PC-3 (cell line): ENCODE measurements at regions not wholly inside any gene's neighbourhood (a gene's known extent, or its start where the extent isn't known, plus 50 kb on each side); places are given as distances from the start of the nearest gene placed in this dataset.

ENCODE experiments used
- ATAC-seq: fragments of 200-7000 bp; cut with Tn5 transposase; 2 replicates; pipeline ENCODE4 v1.9.1; 2020; ENCODE audit warnings: mild to moderate bottlenecking, moderate library complexity
- BruUV-seq: library from RNA; stranded (reverse); fragments of 400-500 nt; replicated peaks from 2 replicates; lab custom pipeline; 2021; lab: Mats Ljungman, UMichigan
- CTCF ChIA-PET: fragments of 300-600 bp; sonication (Branson Sonifier 250); formaldehyde crosslinking; loops from one replicate; lab custom pipeline; 2022; ENCODE audit warnings: antibody characterized with exemption; lab: Charles Lee
- POLR2A ChIA-PET: fragments of 300-600 bp; sonication (Branson Sonifier 250); formaldehyde crosslinking; loops from one replicate; lab custom pipeline; 2022; ENCODE audit warnings: antibody characterized with exemption; ENCODE audit not compliant: unreplicated experiment; lab: Charles Lee
- DNase-seq: peaks from one replicate; pipeline ENCODE4 v3.0.0-alpha.2; 2015
- H2AFZ ChIP-seq: fragments of 300-600 bp; sonication (generic); 2 replicates; pipeline ENCODE4 v1.6.0; 2016; ENCODE audit warnings: antibody characterized with exemption, low read length
- H3F3A ChIP-seq: fragments of 300-600 bp; sonication (generic); one replicate; pipeline ENCODE4 v1.6.0; 2017; ENCODE audit warnings: antibody characterized with exemption, low read length, control low read depth, mild to moderate bottlenecking; ENCODE audit not compliant: unreplicated experiment
- H3K27ac ChIP-seq: fragments of 300-600 bp; sonication (generic); 2 replicates; pipeline ENCODE4 v1.5.1; 2016; ENCODE audit warnings: mild to moderate bottlenecking, low read length
- H3K27me3 ChIP-seq: fragments of 300-600 bp; sonication (generic); 2 replicates; pipeline ENCODE4 v1.6.1; 2016; ENCODE audit warnings: low read length, mixed read lengths
- H3K36me3 ChIP-seq: fragments of 300-600 bp; sonication (generic); 2 replicates; pipeline ENCODE4 v1.6.1; 2016; ENCODE audit warnings: low read depth, mixed run types, low read length, mixed read lengths
- H3K4me1 ChIP-seq: fragments of 300-600 bp; sonication (generic); 2 replicates; pipeline ENCODE4 v1.5.1; 2016; ENCODE audit warnings: low read length; ENCODE audit not compliant: insufficient read depth
- H3K4me2 ChIP-seq: fragments of 300-600 bp; sonication (generic); 2 replicates; pipeline ENCODE4 v1.6.0; 2016; ENCODE audit warnings: low read length
- H3K4me3 ChIP-seq: fragments of 300-600 bp; sonication (generic); 2 replicates; pipeline ENCODE4 v1.5.1; 2016; ENCODE audit warnings: mild to moderate bottlenecking, low read length, mixed read lengths
- H3K79me2 ChIP-seq: fragments of 300-600 bp; sonication (generic); 2 replicates; pipeline ENCODE4 v1.6.1; 2017; ENCODE audit warnings: low read length, mixed read lengths
- H3K9ac ChIP-seq: fragments of 300-600 bp; sonication (generic); 2 replicates; pipeline ENCODE4 v1.6.0; 2016; ENCODE audit warnings: mild to moderate bottlenecking, low read length
- H3K9me2 ChIP-seq: fragments of 300-600 bp; sonication (generic); replicated peaks from 2 replicates; pipeline ENCODE4 v1.6.1; 2016; ENCODE audit warnings: mixed run types, low read length, mixed read lengths
- H3K9me3 ChIP-seq: fragments of 300-600 bp; sonication (generic); 2 replicates; pipeline ENCODE4 v1.6.1; 2016; ENCODE audit warnings: low read length, mixed read lengths
- H4K20me1 ChIP-seq: fragments of 300-600 bp; sonication (generic); 2 replicates; pipeline ENCODE4 v1.6.1; 2016; ENCODE audit warnings: low read length, mixed read lengths
- CTCF ChIP-seq: fragments of 300-600 bp; sonication (generic); conservative IDR thresholded peaks from 2 replicates; pipeline ENCODE4 v1.5.1; 2017; ENCODE audit warnings: antibody characterized with exemption, low read depth, mild to moderate bottlenecking, low read length
- EZH2 ChIP-seq: fragments of 300-600 bp; sonication (generic); IDR thresholded peaks from one replicate; pipeline ENCODE4 v1.6.1; 2017; ENCODE audit warnings: antibody characterized with exemption, mild to moderate bottlenecking, low read length; ENCODE audit not compliant: unreplicated experiment
- EZH2phosphoT487 ChIP-seq: fragments of 300-600 bp; sonication (generic); IDR thresholded peaks from 2 replicates; pipeline ENCODE4 v1.6.1; 2018; ENCODE audit warnings: mild to moderate bottlenecking, antibody characterized with exemption, low read length, borderline replicate concordance
- intact Hi-C: fragments of 100-400 bp; cut with micrococcal nuclease; formaldehyde crosslinking; loops from 2 replicates; pipeline ENCODE4 v1.9.0; 2023

GRCh38 chr11:24234822-24235508 lies 261.9 kb upstream of the LUZP2 start:
- no peaks in the 10 kb centered on the region for H3K9me3 ChIP-seq
- H3K27ac ChIP-seq = no peak overlapping the region
- ATAC-seq = peak; percentile 77
- DNase-seq = peak; percentile 42
- BruUV-seq = no TSS peak
- no peak overlapping the region for H3K9ac ChIP-seq
- H4K20me1 ChIP-seq = no peaks in the 10 kb centered on the region
- H3F3A ChIP-seq = no peaks in the 10 kb centered on the region
- TF ChIP-seq EZH2 (no peak), CTCF (peak; percentile 43; the same call in 1 of the 2 replicates)
- no peaks in the 10 kb centered on the region for H3K79me2 ChIP-seq
- H3K4me3 ChIP-seq = no peak overlapping the region
- H3K4me1 ChIP-seq = no peaks in the 10 kb centered on the region
- no peak overlapping the region for H3K4me2 ChIP-seq
- no peaks in the 10 kb centered on the region for H3K36me3 ChIP-seq
- ChIA-PET CTCF (no interaction called here), POLR2A (no interaction called here)
- intact Hi-C loops = loop anchor here (5.0 to 10.0 kb wide), 2 partner anchors 693 to 1360 kb away; no protein-coding TSS in a partner anchor
- no peak overlapping the region for H2AFZ ChIP-seq
- no peaks in the 10 kb centered on the region for H3K9me2 ChIP-seq
- no peaks in the 10 kb centered on the region for H3K27me3 ChIP-seq

- Histone ChIP-seq H3K9me2 (no peaks in the 10 kb centered on the region), H3K9ac (no peak overlapping the region), H3K9me3 (no peaks in the 10 kb centered on the region), H3K27ac (no peak overlapping the region), H3K4me1 (no peaks in the 10 kb centered on the region), H3K4me3 (no peak overlapping the region), H3F3A (no peaks in the 10 kb centered on the region), H2AFZ (no peak overlapping the region), H3K79me2 (no peaks in the 10 kb centered on the region), H3K36me3 (no peaks in the 10 kb centered on the region), H3K27me3 (no peaks in the 10 kb centered on the region), H3K4me2 (no peak overlapping the region), H4K20me1 (no peaks in the 10 kb centered on the region)
- intact Hi-C loops = loop anchor here (5.0 to 10.0 kb wide), 2 partner anchors 697 to 1364 kb away; no protein-coding TSS in a partner anchor
- ATAC-seq (no peak), DNase-seq (peak; percentile 4)
- CTCF ChIA-PET = no interaction called here
- POLR2A ChIA-PET = no interaction called here
- no TSS peak for BruUV-seq
- no peak for TF ChIP-seq CTCF
- TF ChIP-seq EZH2 = no peak
- no peak for TF ChIP-seq EZH2phosphoT487
Measured at GRCh38 chr11:24238771-24239645, 257.8 kb upstream of the LUZP2 start.
